ENCODE measurements at regions not wholly inside any gene's neighbourhood (a gene's known extent, or its start where the extent isn't known, plus 50 kb on each side); places are given as distances from the start of the nearest gene placed in this dataset.

- DNase-seq = peak in 4 of 7 donors; percentile 25 to 81 (median 34)
- Histone ChIP-seq H3K4me3 (no peak overlapping the region), H3K27ac (peak overlapping the region in 2 of 5 donors; percentile 35 to 45), H3K27me3 (no peaks in the 10 kb centered on the region), H3K9me3 (replicated peaks in 1 of 3) (no peaks in the 10 kb centered on the region), H3K36me3 (replicated peaks in 1 of 2) (no peaks in the 10 kb centered on the region), H3K4me1 (replicated peaks in 1 of 2) (peaks cover 0 to 22% of the 10 kb centered on the region in 2 donors)
- intact Hi-C loops (cut with DNase I) = no loop called here
- TF ChIP-seq POLR2A (IDR thresholded peaks at IDR 0.05) = no peak
- TF ChIP-seq CTCF (IDR thresholded peaks at IDR 0.05) = no peak
- WGBS, 4 donors = 27 to 38% (median 33%) methylated on average over 9 of the region's 9 CpGs
Measured at GRCh38 chr9:81396528-81396927, 292.8 kb downstream of the TLE1 start.

GRCh38 chr9:81395676-81396054 is 293.7 kb downstream of the TLE1 start:
- 71 to 75% (median 72%) methylated on average over 4 of the region's 4 CpGs for WGBS, 4 donors
- H3K27me3 ChIP-seq = no peaks in the 10 kb centered on the region
- TF ChIP-seq POLR2A (IDR thresholded peaks at IDR 0.05) (no peak), CTCF (IDR thresholded peaks at IDR 0.05) (no peak)
- no peak overlapping the region for H3K4me3 ChIP-seq
- DNase-seq = no peak
- H3K27ac ChIP-seq = peak overlapping the region in 2 of 5 donors; percentile 28 to 53
- H3K36me3 ChIP-seq (replicated peaks in 1 of 2) = no peaks in the 10 kb centered on the region
- intact Hi-C loops (cut with DNase I) = no loop called here
- peaks cover 0 to 22% of the 10 kb centered on the region in 2 donors for H3K4me1 ChIP-seq (replicated peaks in 1 of 2)
- H3K9me3 ChIP-seq (replicated peaks in 1 of 3) = no peaks in the 10 kb centered on the region

DNA sequence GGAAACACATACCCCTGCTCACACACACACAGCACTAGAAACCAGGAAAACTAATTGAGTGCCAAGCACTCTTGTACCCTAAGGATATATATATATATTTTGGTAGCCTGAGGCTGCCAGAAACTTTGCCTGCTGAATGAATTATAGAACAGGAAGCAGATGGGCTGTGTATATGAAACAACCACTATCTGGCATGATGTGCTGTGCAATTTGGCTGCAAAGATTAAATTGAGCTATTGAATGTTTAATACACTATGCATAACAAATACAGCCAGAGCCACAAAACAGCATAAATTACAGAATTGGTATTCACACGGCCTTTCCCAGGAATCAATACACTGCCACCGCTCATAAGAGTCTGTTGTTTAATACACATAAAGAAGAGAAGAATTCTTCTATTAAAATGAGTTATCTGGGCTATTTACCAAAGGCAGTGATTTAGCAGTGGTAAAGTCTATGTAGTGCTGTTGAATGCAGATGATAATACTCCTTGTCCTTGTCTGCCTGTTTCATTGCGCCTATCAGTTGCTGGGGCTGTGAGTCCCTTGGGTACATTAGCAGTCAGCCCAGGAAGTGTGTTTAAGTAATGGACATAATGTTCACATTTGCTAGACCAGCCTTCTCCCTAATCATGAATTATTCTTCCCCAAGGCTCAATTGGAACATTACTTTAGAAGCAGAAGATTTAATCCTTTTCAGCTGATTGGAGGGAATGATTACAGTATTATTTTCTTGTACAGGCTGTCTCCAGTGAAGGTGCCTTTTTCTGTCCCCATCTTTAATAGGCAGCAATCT is 294.3 kb downstream of the TLE1 start:
- WGBS, 4 donors = 58 to 68% (median 64%) methylated on average over 3 of the region's 3 CpGs
- H3K36me3 ChIP-seq (replicated peaks in 1 of 2) = no peaks in the 10 kb centered on the region
- peak in 1 of 7 donors; percentile 74 for DNase-seq
- peak overlapping the region in 2 of 5 donors; percentile 45 to 53 for H3K27ac ChIP-seq
- peaks cover under 1 to 25% of the 10 kb centered on the region in 2 donors for H3K4me1 ChIP-seq (replicated peaks in 1 of 2)
- TF ChIP-seq CTCF (IDR thresholded peaks at IDR 0.05) = no peak
- TF ChIP-seq POLR2A (IDR thresholded peaks at IDR 0.05) = no peak
- H3K4me3 ChIP-seq = no peak overlapping the region
- H3K9me3 ChIP-seq (replicated peaks in 1 of 3) = no peaks in the 10 kb centered on the region
- H3K27me3 ChIP-seq = no peaks in the 10 kb centered on the region
- intact Hi-C loops (cut with DNase I) = no loop called here

DNA sequence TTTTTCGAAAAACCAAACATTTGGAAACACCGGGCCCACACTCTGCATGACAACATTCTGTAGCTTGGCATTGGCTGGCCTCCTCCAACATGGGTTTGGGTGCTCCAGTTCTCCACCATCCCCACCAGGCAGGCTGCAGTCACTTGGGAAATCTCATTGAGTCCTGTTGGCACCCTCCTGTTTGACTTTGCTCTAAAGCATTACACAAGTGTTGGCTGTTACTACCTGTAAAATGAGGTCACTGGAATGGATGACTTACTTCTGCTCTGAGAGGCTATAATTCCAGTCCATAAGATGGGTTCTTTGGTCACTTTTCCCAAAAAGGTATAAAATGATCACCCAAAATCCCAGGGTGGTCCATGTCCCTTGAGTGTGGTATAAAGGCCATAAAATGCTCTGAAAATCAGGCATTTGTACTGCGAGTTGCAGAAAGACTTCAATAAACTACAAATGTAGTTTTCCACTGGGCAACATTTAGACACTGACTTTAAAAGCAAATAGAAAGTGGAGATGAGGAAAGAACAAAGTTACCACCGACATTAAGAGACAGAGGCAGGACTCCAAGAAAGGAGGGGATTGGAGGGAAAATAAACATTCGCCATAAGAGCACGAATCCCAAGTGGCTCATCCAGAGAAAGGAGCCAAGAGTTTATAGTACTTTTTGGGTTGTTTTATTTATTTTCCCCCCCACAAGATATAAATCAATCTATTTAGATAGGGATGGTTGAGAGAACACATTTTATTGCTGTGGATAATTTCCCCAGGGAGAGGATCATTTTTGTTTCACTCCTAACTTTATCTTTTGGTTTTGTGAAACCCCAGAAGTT is 295.1 kb downstream of the TLE1 start:
- H3K4me1 ChIP-seq (replicated peaks in 1 of 2) = peaks cover 4 to 33% of the 10 kb centered on the region in 2 donors
- H3K4me3 ChIP-seq = no peak overlapping the region
- DNase-seq = no peak
- intact Hi-C loops (cut with DNase I) = no loop called here
- no peaks in the 10 kb centered on the region for H3K27me3 ChIP-seq
- WGBS, 4 donors = 71 to 79% (median 79%) methylated on average over 6 of the region's 6 CpGs
- TF ChIP-seq CTCF (IDR thresholded peaks at IDR 0.05) (no peak), POLR2A (IDR thresholded peaks at IDR 0.05) (no peak)
- H3K27ac ChIP-seq = peak overlapping the region in 2 of 5 donors; percentile 45 to 53
- H3K36me3 ChIP-seq (replicated peaks in 1 of 2) = no peaks in the 10 kb centered on the region
- no peaks in the 10 kb centered on the region for H3K9me3 ChIP-seq (replicated peaks in 1 of 3)

Measured in adrenal gland (tissue), 9 donors.